ENCODE measurements at regions not wholly inside any gene's neighbourhood (a gene's known extent, or its start where the extent isn't known, plus 50 kb on each side); places are given as distances from the start of the nearest gene placed in this dataset.

DNA sequence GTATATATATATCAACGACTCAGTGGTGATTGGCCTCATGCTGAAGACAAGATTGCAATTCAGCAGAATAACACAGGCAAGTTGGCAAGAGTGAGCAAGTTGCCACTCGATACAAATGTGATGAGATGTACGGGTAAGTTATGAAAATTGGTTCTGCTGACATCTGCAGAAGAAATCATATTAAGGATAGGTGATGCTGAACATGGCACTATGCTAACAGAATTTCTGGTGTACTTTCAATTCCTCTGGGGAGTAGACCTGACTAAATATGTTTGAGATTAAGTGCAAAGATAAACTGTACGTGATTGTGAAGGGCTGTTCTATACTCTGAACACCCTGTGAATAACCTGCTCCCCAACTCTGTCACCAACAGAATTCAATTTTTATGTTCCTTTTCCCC is 758.2 kb downstream of the TBC1D32 start:
- ATAC-seq (no peak), DNase-seq (no peak)
- Mint-ChIP-seq H3K9me3 (no peaks in the 10 kb centered on the region), H3K27ac (no peak overlapping the region), H3K27me3 (no peaks in the 10 kb centered on the region), H3K4me3 (no peak overlapping the region), H3K4me1 (no peaks in the 10 kb centered on the region), H3K36me3 (no peaks in the 10 kb centered on the region)
- POLR2A ChIA-PET: no interaction called here

DNA sequence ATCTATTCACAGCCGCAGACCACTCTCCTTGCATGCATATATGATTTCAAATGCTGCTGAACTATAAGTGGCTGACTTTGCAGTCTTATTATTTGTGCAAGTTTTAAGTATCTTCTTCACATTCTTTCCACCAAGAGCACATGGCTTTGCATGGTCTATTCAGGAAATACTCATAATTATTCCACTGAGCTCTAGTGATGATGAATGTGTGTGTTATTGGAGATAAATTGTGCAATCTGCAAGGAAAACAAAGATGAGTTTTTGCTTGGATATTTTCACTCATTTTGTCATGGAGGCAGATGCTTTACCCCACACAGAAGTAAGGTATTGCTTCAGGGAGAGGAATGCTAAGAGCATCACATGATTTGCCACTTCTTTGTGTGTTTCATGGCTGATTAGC is 764.6 kb downstream of the TBC1D32 start:
- Mint-ChIP-seq H3K4me3 (no peak overlapping the region), H3K36me3 (no peaks in the 10 kb centered on the region), H3K9me3 (peaks cover 0 to 4% (median 0%) of the 10 kb centered on the region in 9 donors), H3K27me3 (no peaks in the 10 kb centered on the region), H3K4me1 (no peaks in the 10 kb centered on the region), H3K27ac (no peak overlapping the region)
- POLR2A ChIA-PET: no interaction called here
- DNase-seq (no peak), ATAC-seq (no peak)

GRCh38 chr6:120564779-120565178 is 769.5 kb downstream of the TBC1D32 start:
- no peak overlapping the region for H3K27ac Mint-ChIP-seq
- no peaks in the 10 kb centered on the region for H3K36me3 Mint-ChIP-seq
- POLR2A ChIA-PET: no interaction called here

GRCh38 chr6:120558294-120558693 is 776.0 kb downstream of the TBC1D32 start:
- DNase-seq: no peak
- Mint-ChIP-seq H3K27me3 (peaks cover 0 to 8% (median 0%) of the 10 kb centered on the region in 5 donors), H3K36me3 (no peaks in the 10 kb centered on the region), H3K27ac (no peak overlapping the region), H3K4me1 (peaks cover 0 to 2% (median 0%) of the 10 kb centered on the region in 4 donors), H3K9me3 (peaks cover 0 to 14% (median 0%) of the 10 kb centered on the region in 9 donors), H3K4me3 (no peak overlapping the region)
- POLR2A ChIA-PET: no interaction called here
- ATAC-seq: no peak

More at GRCh38 chr6:120564779-120565178, 769.5 kb downstream of the TBC1D32 start:
- Mint-ChIP-seq H3K4me3 (no peak overlapping the region), H3K27me3 (peaks cover 0 to 8% (median 0%) of the 10 kb centered on the region in 5 donors), H3K4me1 (no peaks in the 10 kb centered on the region), H3K9me3 (peaks cover 0 to 14% (median 2%) of the 10 kb centered on the region in 9 donors)
- DNase-seq: no peak
- no peak for ATAC-seq

GRCh38 chr6:120557554-120557953 is 776.7 kb downstream of the TBC1D32 start:
- H3K27ac Mint-ChIP-seq: no peak overlapping the region
- H3K27me3 Mint-ChIP-seq: peaks cover 0 to 8% (median 0%) of the 10 kb centered on the region in 5 donors
- peaks cover 0 to 2% (median 0%) of the 10 kb centered on the region in 4 donors for H3K4me1 Mint-ChIP-seq
- DNase-seq: no peak
- no peak for ATAC-seq
- POLR2A ChIA-PET: no interaction called here
- H3K4me3 Mint-ChIP-seq: no peak overlapping the region
- peaks cover 0 to 14% (median 0%) of the 10 kb centered on the region in 9 donors for H3K9me3 Mint-ChIP-seq
- no peaks in the 10 kb centered on the region for H3K36me3 Mint-ChIP-seq

GRCh38 chr6:120556491-120556890 is 777.8 kb downstream of the TBC1D32 start:
- POLR2A ChIA-PET: no interaction called here

GRCh38 chr6:120553353-120553752 is 780.9 kb downstream of the TBC1D32 start:
- H3K27me3 Mint-ChIP-seq: no peaks in the 10 kb centered on the region
- H3K27ac Mint-ChIP-seq: no peak overlapping the region
- ATAC-seq: no peak
- no peak overlapping the region for H3K4me3 Mint-ChIP-seq
- no peak for DNase-seq
- peaks cover 0 to 2% (median 0%) of the 10 kb centered on the region in 4 donors for H3K4me1 Mint-ChIP-seq
- H3K9me3 Mint-ChIP-seq: peaks cover 0 to 6% (median 0%) of the 10 kb centered on the region in 9 donors
- no peaks in the 10 kb centered on the region for H3K36me3 Mint-ChIP-seq
- POLR2A ChIA-PET: no interaction called here

More at GRCh38 chr6:120556491-120556890, 777.8 kb downstream of the TBC1D32 start:
- DNase-seq: no peak
- Mint-ChIP-seq H3K4me1 (peaks cover 0 to 2% (median 0%) of the 10 kb centered on the region in 4 donors), H3K27ac (no peak overlapping the region), H3K9me3 (peaks cover 0 to 6% (median 0%) of the 10 kb centered on the region in 9 donors), H3K36me3 (no peaks in the 10 kb centered on the region), H3K27me3 (peaks cover 0 to under 1% (median 0%) of the 10 kb centered on the region in 5 donors), H3K4me3 (no peak overlapping the region)
- ATAC-seq: no peak

DNA sequence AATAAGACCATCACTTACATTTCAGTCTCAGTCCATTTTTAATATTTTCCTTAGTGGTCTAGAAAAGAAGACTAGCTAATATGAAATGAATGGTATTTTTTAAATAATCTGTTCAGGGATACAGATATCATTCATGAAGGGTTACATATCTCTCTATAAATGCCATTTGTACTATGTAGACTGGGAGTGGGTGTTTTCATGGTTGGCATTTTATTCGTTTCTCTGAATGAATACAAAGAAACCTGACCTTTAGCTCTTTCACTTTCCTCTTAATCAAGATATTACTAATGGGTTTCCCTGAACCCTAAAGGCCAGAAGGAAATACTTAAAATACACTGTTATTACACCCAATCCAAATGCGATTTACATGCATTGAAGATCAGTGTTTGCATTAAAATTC is 788.9 kb downstream of the TBC1D32 start:
- POLR2A ChIA-PET: no interaction called here
- Mint-ChIP-seq H3K9me3 (peaks cover 0 to 12% (median 0%) of the 10 kb centered on the region in 9 donors), H3K27me3 (no peaks in the 10 kb centered on the region), H3K36me3 (no peaks in the 10 kb centered on the region), H3K4me1 (no peaks in the 10 kb centered on the region), H3K27ac (no peak overlapping the region), H3K4me3 (no peak overlapping the region)
- ATAC-seq (no peak), DNase-seq (no peak)

- H3K27me3 Mint-ChIP-seq: no peaks in the 10 kb centered on the region
- no peaks in the 10 kb centered on the region for H3K4me1 Mint-ChIP-seq
- H3K9me3 Mint-ChIP-seq: peaks cover 0 to 11% (median 4%) of the 10 kb centered on the region in 9 donors
- no peak overlapping the region for H3K27ac Mint-ChIP-seq
- DNase-seq: no peak
- H3K36me3 Mint-ChIP-seq: peaks cover 0 to 4% (median 0%) of the 10 kb centered on the region in 3 donors
- no peak for ATAC-seq
- no peak overlapping the region for H3K4me3 Mint-ChIP-seq
- POLR2A ChIA-PET: interaction anchor here (0.6 kb wide), 1 partner anchor 941 kb away, joined by 3 read pairs; no protein-coding TSS in a partner anchor
Observed at GRCh38 chr6:120534954-120535353, 799.3 kb downstream of the TBC1D32 start.

GRCh38 chr6:120526576-120526975 is 807.7 kb downstream of the TBC1D32 start:
- DNase-seq (no peak), ATAC-seq (no peak)
- no peak overlapping the region for H3K27ac Mint-ChIP-seq
- peaks cover 0 to 10% (median 3%) of the 10 kb centered on the region in 9 donors for H3K9me3 Mint-ChIP-seq
- POLR2A ChIA-PET: no interaction called here
- H3K27me3 Mint-ChIP-seq: peaks cover 0 to 2% (median 0%) of the 10 kb centered on the region in 5 donors
- no peaks in the 10 kb centered on the region for H3K4me1 Mint-ChIP-seq
- no peaks in the 10 kb centered on the region for H3K36me3 Mint-ChIP-seq
- H3K4me3 Mint-ChIP-seq: no peak overlapping the region

DNA sequence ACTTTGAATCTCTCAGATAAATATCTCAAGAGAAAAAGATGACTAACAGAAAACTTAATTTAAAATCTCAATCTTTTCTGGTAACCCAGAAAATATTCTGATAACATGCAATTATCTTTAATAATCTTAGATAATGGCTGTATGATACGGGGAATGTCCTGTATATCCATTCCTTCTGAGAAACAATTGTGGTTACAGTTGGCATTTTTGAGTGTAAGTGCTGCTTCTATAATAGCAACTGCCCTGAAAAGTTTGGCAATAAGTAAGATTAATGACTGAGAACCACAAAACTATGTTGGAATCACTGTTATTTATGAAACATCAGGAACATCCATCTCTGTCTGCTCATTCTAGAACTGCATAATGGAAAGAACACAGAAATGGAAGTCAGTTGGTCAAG is 819.7 kb downstream of the TBC1D32 start:
- ATAC-seq (no peak), DNase-seq (no peak)
- no peak overlapping the region for H3K27ac Mint-ChIP-seq
- POLR2A ChIA-PET: no interaction called here
- no peaks in the 10 kb centered on the region for H3K4me1 Mint-ChIP-seq
- H3K9me3 Mint-ChIP-seq: peaks cover 0 to 10% (median 2%) of the 10 kb centered on the region in 9 donors
- H3K36me3 Mint-ChIP-seq: no peaks in the 10 kb centered on the region
- no peaks in the 10 kb centered on the region for H3K27me3 Mint-ChIP-seq
- H3K4me3 Mint-ChIP-seq: no peak overlapping the region

DNA sequence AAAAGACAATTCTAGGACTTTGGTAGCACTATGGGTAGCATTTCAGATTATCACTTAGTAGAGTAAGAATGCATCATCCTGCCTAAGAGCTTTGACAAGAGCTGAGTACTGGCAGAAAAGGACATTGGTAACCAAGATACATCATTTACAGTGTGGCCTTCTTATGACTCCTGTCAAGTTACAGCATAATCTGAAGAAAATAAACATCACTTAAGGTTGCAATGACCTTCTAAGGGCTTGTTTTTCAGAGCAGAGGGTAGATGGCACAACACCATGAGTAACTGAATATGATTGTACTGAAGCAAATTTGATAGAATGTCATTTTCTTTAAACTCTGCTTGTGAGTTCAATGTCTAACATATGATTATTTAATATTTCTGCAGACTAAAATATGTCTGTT is 822.6 kb downstream of the TBC1D32 start:
- H3K27ac Mint-ChIP-seq: no peak overlapping the region
- H3K36me3 Mint-ChIP-seq: no peaks in the 10 kb centered on the region
- H3K27me3 Mint-ChIP-seq: no peaks in the 10 kb centered on the region
- POLR2A ChIA-PET: no interaction called here
- no peak overlapping the region for H3K4me3 Mint-ChIP-seq
- no peak for DNase-seq
- H3K9me3 Mint-ChIP-seq: peaks cover 0 to 13% (median 0%) of the 10 kb centered on the region in 9 donors
- no peak for ATAC-seq
- H3K4me1 Mint-ChIP-seq: no peaks in the 10 kb centered on the region

DNA sequence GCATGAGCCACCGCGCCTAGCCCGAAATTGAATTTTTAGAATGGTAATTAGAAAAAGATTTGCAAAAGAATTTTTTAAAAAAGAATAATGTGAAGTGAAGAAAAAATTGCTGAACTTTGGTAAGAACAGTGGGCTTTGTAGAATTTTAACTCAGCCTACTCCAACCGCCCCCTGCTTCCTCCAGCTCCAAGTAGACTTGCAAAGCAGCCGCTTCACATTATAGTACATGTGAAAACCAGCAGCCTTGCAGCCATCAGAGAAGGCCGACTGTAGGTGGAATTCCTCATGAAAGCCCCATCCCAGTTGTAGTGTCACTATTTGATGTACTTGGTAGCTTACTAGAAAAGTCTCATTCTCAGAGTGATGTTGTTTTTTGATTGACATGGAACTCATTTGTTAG is 835.6 kb downstream of the TBC1D32 start:
- no peaks in the 10 kb centered on the region for H3K27me3 Mint-ChIP-seq
- ATAC-seq (no peak), DNase-seq (no peak)
- peaks cover 0 to 4% (median 0%) of the 10 kb centered on the region in 9 donors for H3K9me3 Mint-ChIP-seq
- H3K4me1 Mint-ChIP-seq: no peaks in the 10 kb centered on the region
- H3K4me3 Mint-ChIP-seq: no peak overlapping the region
- H3K36me3 Mint-ChIP-seq: no peaks in the 10 kb centered on the region
- POLR2A ChIA-PET: no interaction called here
- no peak overlapping the region for H3K27ac Mint-ChIP-seq

DNA sequence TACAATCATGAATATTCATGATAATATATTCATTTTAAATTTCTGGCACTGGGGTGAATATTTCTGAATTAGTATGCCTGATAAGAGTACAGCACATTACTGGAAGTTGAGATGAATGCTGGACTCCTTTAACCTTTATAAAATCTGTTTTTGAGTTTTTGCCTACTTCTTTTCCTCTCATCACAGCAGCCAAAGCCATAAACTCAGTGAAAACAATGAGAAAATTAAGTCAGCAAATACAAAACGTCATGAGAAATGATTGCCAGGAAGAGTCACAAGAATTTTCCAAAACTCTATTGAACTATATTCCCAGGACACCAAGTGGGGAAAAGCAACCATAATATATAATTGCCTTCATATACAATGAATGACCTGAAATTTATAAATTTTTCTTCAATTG is 837.6 kb downstream of the TBC1D32 start:
- H3K4me3 Mint-ChIP-seq: no peak overlapping the region
- ATAC-seq: no peak
- POLR2A ChIA-PET: no interaction called here

More for the DNA sequence above, 837.6 kb downstream of the TBC1D32 start:
- Mint-ChIP-seq H3K27ac (no peak overlapping the region), H3K27me3 (no peaks in the 10 kb centered on the region), H3K36me3 (no peaks in the 10 kb centered on the region), H3K4me1 (no peaks in the 10 kb centered on the region), H3K9me3 (peaks cover 0 to 2% (median 0%) of the 10 kb centered on the region in 9 donors)
- no peak for DNase-seq
